Panc1 (cell line): ENCODE measurements at regions not wholly inside any gene's neighbourhood (a gene's known extent, or its start where the extent isn't known, plus 50 kb on each side); places are given as distances from the start of the nearest gene placed in this dataset.
"Not testable (repeated sequence)": the region's sequence is repeated elsewhere in the genome, so short reads cannot be mapped to it uniquely, and the experiment has no call there.

Source experiments
- ATAC-seq: fragments of 200-7000 bp; cut with Tn5 transposase; 2 replicates; pipeline ENCODE4 v1.9.1; 2020; ENCODE audit warnings: mild to moderate bottlenecking, moderate library complexity
- BruUV-seq: library from RNA; stranded (reverse); fragments of 400-500 nt; replicated peaks from 2 replicates; lab custom pipeline; 2021; lab: Mats Ljungman, UMichigan
- CTCF ChIA-PET: fragments of 300-600 bp; sonication (Branson Sonifier 250); formaldehyde crosslinking; loops from one replicate; lab custom pipeline; 2022; ENCODE audit warnings: antibody characterized with exemption; lab: Charles Lee
- POLR2A ChIA-PET: fragments of 300-600 bp; sonication (Branson Sonifier 250); formaldehyde crosslinking; loops from one replicate; lab custom pipeline; 2022; ENCODE audit warnings: antibody characterized with exemption; lab: Charles Lee
- DNase-seq: peaks from one replicate; pipeline ENCODE4 v3.0.0-alpha.2; 2010; ENCODE audit warnings: low read depth, low spot score
- H3K27ac ChIP-seq: 2 replicates; pipeline ENCODE4 v1.5.1; 2011; ENCODE audit warnings: mild to moderate bottlenecking, low read length, inconsistent platforms
- H3K27me3 ChIP-seq: fragments of 200-500 bp; sonication (Bioruptor generic); 2 replicates; pipeline ENCODE4 v1.6.0; 2014; ENCODE audit warnings: low read length, inconsistent platforms; ENCODE audit not compliant: control insufficient read depth, insufficient read depth
- H3K36me3 ChIP-seq: fragments of 200-500 bp; sonication (Bioruptor generic); 2 replicates; pipeline ENCODE4 v1.5.1; 2014; ENCODE audit warnings: inconsistent platforms, mild to moderate bottlenecking, low read length, moderate library complexity; ENCODE audit not compliant: control insufficient read depth, insufficient read depth
- H3K4me1 ChIP-seq: 2 replicates; pipeline ENCODE4 v1.5.1; 2011; ENCODE audit warnings: inconsistent platforms, mild to moderate bottlenecking, low read length, moderate library complexity; ENCODE audit not compliant: control insufficient read depth, insufficient read depth
- H3K4me3 ChIP-seq, 2 experiments: 2 replicates each; pipeline ENCODE4 v1.5.1; 2011 to 2012; ENCODE audit warnings: low read depth in 2 of 2, low read length in 2 of 2, mild to moderate bottlenecking in 2 of 2, inconsistent platforms in 1 of 2, moderate library complexity in 1 of 2
- H3K9me3 ChIP-seq: fragments of 200-500 bp; sonication (Bioruptor generic); 2 replicates; pipeline ENCODE4 v1.5.1; 2014; ENCODE audit warnings: low read depth, mild to moderate bottlenecking, inconsistent platforms, low read length, moderate library complexity; ENCODE audit not compliant: control insufficient read depth, insufficient read depth
- CTCF ChIP-seq: fragments of 450-650 bp; IDR thresholded peaks from 2 replicates; pipeline ENCODE4 v1.5.1; 2017; ENCODE audit warnings: mild to moderate bottlenecking
- POLR2AphosphoS5 ChIP-seq: IDR thresholded peaks from 2 replicates; pipeline ENCODE4 v1.6.1; 2012; ENCODE audit warnings: mild to moderate bottlenecking, low read depth, low read length, moderate library complexity
- REST ChIP-seq, 2 experiments: IDR thresholded peaks; 2 replicates each; pipeline ENCODE4 v1.6.1; 2011 to 2012; ENCODE audit warnings: low read depth in 2 of 2, control low read depth in 1 of 2, low read length in 1 of 2, mild to moderate bottlenecking in 1 of 2, moderate library complexity in 1 of 2; ENCODE audit not compliant: insufficient read depth in 1 of 2
- SIN3A ChIP-seq: IDR thresholded peaks from 2 replicates; pipeline ENCODE4 v1.6.1; 2012; ENCODE audit warnings: low read depth, mild to moderate bottlenecking, low read length, moderate library complexity, borderline replicate concordance; ENCODE audit not compliant: insufficient read depth
- TCF7L2 ChIP-seq: IDR thresholded peaks from 2 replicates; pipeline ENCODE4 v1.6.1; 2011; ENCODE audit warnings: mild to moderate bottlenecking, low read depth, low read length, inconsistent platforms
- in situ Hi-C: cut with HindIII; loops from 2 replicates; pipeline ENCODE4 v1.10.0; 2016; ENCODE audit warnings: low sequenced_read_pairs, low pct_unique_long_range_greater_than_20kb
- intact Hi-C: fragments of 100-400 bp; cut with micrococcal nuclease; formaldehyde crosslinking; loops from one replicate; pipeline ENCODE4 v1.10.0; 2022; ENCODE audit not compliant: unreplicated experiment

GRCh38 chr13:71290963-71291841 is 575.8 kb downstream of the DACH1 start:
- Histone ChIP-seq H3K27ac (peak overlapping the region; percentile 75), H3K4me1 (no peaks in the 10 kb centered on the region), H3K36me3 (no peaks in the 10 kb centered on the region), H3K9me3 (no peaks in the 10 kb centered on the region), H3K4me3 (peak overlapping the region; percentile 44 to 70), H3K27me3 (no peaks in the 10 kb centered on the region)
- in situ Hi-C loops (no loop called here), intact Hi-C loops (no loop called here)
- ChIA-PET POLR2A (no interaction called here), CTCF (no interaction called here)
- no TSS peak for BruUV-seq
- DNase-seq = peak; percentile 13
- ATAC-seq = peak; percentile 76
- TF ChIP-seq CTCF (no peak), SIN3A (no peak), REST (IDR thresholded peaks at IDR 0.05; ENCODE audit: insufficient read depth in 1 of 2, low read depth in 2 of 2, low read length in 1 of 2) (no peak), POLR2AphosphoS5 (no peak), TCF7L2 (no peak)

- H3K27me3 ChIP-seq, H3K9me3 ChIP-seq, BruUV-seq, H3K4me3 ChIP-seq, intact Hi-C loops, POLR2A ChIA-PET, H3K36me3 ChIP-seq, H3K4me1 ChIP-seq, H3K27ac ChIP-seq, in situ Hi-C loops, ATAC-seq, CTCF ChIA-PET, DNase-seq: not testable (repeated sequence)
Measured at GRCh38 chr13:71289980-71290379, 577.0 kb downstream of the DACH1 start.

- no peak for TF ChIP-seq CTCF
- TF ChIP-seq TCF7L2 = no peak
- TF ChIP-seq SIN3A = no peak
- no peak for TF ChIP-seq REST (IDR thresholded peaks at IDR 0.05; ENCODE audit: insufficient read depth in 1 of 2, low read depth in 2 of 2, low read length in 1 of 2)
- no peak for TF ChIP-seq POLR2AphosphoS5
- intact Hi-C loops (no loop called here), in situ Hi-C loops (no loop called here)
- Histone ChIP-seq H3K27ac (no peak overlapping the region), H3K4me3 (no peak overlapping the region), H3K9me3 (no peaks in the 10 kb centered on the region), H3K27me3 (no peaks in the 10 kb centered on the region), H3K4me1 (no peaks in the 10 kb centered on the region), H3K36me3 (no peaks in the 10 kb centered on the region)
- no TSS peak for BruUV-seq
- DNase-seq = no peak
- CTCF ChIA-PET = no interaction called here
- POLR2A ChIA-PET = no interaction called here
- no peak for ATAC-seq
Measured at GRCh38 chr13:71285700-71286099, 581.3 kb downstream of the DACH1 start.
